ENCODE measurements at regions not wholly inside any gene's neighbourhood (a gene's known extent, or its start where the extent isn't known, plus 50 kb on each side); places are given as distances from the start of the nearest gene placed in this dataset.

GRCh38 chr2:16828044-16828827 is 162.6 kb upstream of the CYRIA start:
- no peak for DNase-seq (ENCODE audit: low read depth in 2 of 2)

GRCh38 chr2:16824472-16824871 is 158.8 kb upstream of the CYRIA start:
- DNase-seq (ENCODE audit: low read depth in 2 of 2) = no peak

GRCh38 chr2:16821692-16822091 is 156.1 kb upstream of the CYRIA start:
- DNase-seq (ENCODE audit: low read depth in 2 of 2) = peak; percentile 25 to 51

GRCh38 chr2:16818203-16818556 is 152.5 kb upstream of the CYRIA start:
- DNase-seq (ENCODE audit: low read depth in 2 of 2) = no peak

- DNase-seq (ENCODE audit: low read depth in 2 of 2) = no peak
Observed at GRCh38 chr2:16817305-16818202, 151.9 kb upstream of the CYRIA start.

GRCh38 chr2:16816522-16816921 is 150.9 kb upstream of the CYRIA start:
- DNase-seq (ENCODE audit: low read depth in 2 of 2) = no peak

GRCh38 chr2:16816016-16816415 is 150.4 kb upstream of the CYRIA start:
- DNase-seq (ENCODE audit: low read depth in 2 of 2) = no peak

- no peak for DNase-seq (ENCODE audit: low read depth in 2 of 2)
Observed at GRCh38 chr2:16813593-16813992, 148.0 kb upstream of the CYRIA start.

GRCh38 chr2:16798472-16798871 is 132.8 kb upstream of the CYRIA start:
- no peak for DNase-seq (ENCODE audit: low read depth in 2 of 2)

- DNase-seq (ENCODE audit: low read depth in 2 of 2) = no peak
Observed at GRCh38 chr2:16791496-16791895, 125.9 kb upstream of the CYRIA start.

- DNase-seq (ENCODE audit: low read depth in 2 of 2) = no peak
Observed at GRCh38 chr2:16785149-16785548, 119.5 kb upstream of the CYRIA start.

GRCh38 chr2:16784652-16785051 is 119.0 kb upstream of the CYRIA start:
- no peak for DNase-seq (ENCODE audit: low read depth in 2 of 2)

- no peak for DNase-seq (ENCODE audit: low read depth in 2 of 2)
Observed at GRCh38 chr2:16777123-16777870, 111.7 kb upstream of the CYRIA start.

GRCh38 chr2:16775899-16776231 is 110.2 kb upstream of the CYRIA start:
- DNase-seq (ENCODE audit: low read depth in 2 of 2) = no peak

GRCh38 chr2:16774980-16775898 is 109.6 kb upstream of the CYRIA start:
- no peak for DNase-seq (ENCODE audit: low read depth in 2 of 2)

- no peak for DNase-seq (ENCODE audit: low read depth in 2 of 2)
Observed at GRCh38 chr2:16774091-16774490, 108.5 kb upstream of the CYRIA start.

- peak; percentile 23 to 49 for DNase-seq (ENCODE audit: low read depth in 2 of 2)
Observed at GRCh38 chr2:16773080-16773713, 107.6 kb upstream of the CYRIA start.

- DNase-seq (ENCODE audit: low read depth in 2 of 2) = no peak
Observed at GRCh38 chr2:16767789-16768476, 102.3 kb upstream of the CYRIA start.

- no peak for DNase-seq (ENCODE audit: low read depth in 2 of 2)
Observed at GRCh38 chr2:16765356-16765755, 99.7 kb upstream of the CYRIA start.

- no peak for DNase-seq (ENCODE audit: low read depth in 2 of 2)
Observed at GRCh38 chr2:16764487-16764886, 98.9 kb upstream of the CYRIA start.

Measured in dermis microvascular lymphatic vessel endothelial cell (primary cell).